A549 (cell line): ENCODE measurements at regions not wholly inside any gene's neighbourhood (a gene's known extent, or its start where the extent isn't known, plus 50 kb on each side); places are given as distances from the start of the nearest gene placed in this dataset.
A peak's percentile ranks its signal among the peaks of the same experiment; 100 is the strongest.

Experiments
- ATAC-seq, 2 experiments: fragments of 200-7000 bp in 1 of 2; fragments of >200 bp in 1 of 2; cut with Nextera tagmentation in 1 of 2; cut with Tn5 transposase in 1 of 2; 3 replicates each; pipeline versions ENCODE4 v1.8.0 to v1.9.1; 2018 to 2020; ENCODE audit warnings: mild to moderate bottlenecking in 1 of 2, moderate library complexity in 1 of 2
- CTCF ChIA-PET: fragments of 300-600 bp; sonication (Branson Sonifier 250); formaldehyde crosslinking; extraction: SDS; loops from one replicate; lab custom pipeline; 2021; ENCODE audit warnings: antibody characterized with exemption, inconsistent platforms; lab: Yijun Ruan, JAX
- POLR2A ChIA-PET: fragments of 350-600 bp; formaldehyde crosslinking; extraction: SDS; loops from one replicate; lab custom pipeline; 2021; ENCODE audit warnings: antibody characterized with exemption, inconsistent platforms; lab: Yijun Ruan, JAX
- DNase-seq, 2 experiments: peaks; one replicate each; pipeline versions ENCODE4 v3.0.0 to v3.0.0-alpha.2; 2011 to 2016; ENCODE audit warnings: low read depth in 1 of 2, low spot score in 1 of 2
- FAIRE-seq: peaks from 2 replicates; lab custom pipeline; 2011; peaks lifted over from hg19 to GRCh38; lab: Jason Lieb, UNC
- H3K27ac ChIP-seq, 2 experiments: fragments of >200 bp; sonication (Bioruptor Twin); formaldehyde crosslinking; 3 replicates each; pipeline ENCODE4 v1.5.1; 2016 to 2017
- H3K4me1 ChIP-seq: fragments of >200 bp; sonication (Bioruptor Twin); formaldehyde crosslinking; 3 replicates; pipeline ENCODE4 v1.6.1; 2016
- H3K4me2 ChIP-seq: fragments of >200 bp; sonication (Bioruptor Twin); formaldehyde crosslinking; 3 replicates; pipeline ENCODE4 v1.6.1; 2016
- H3K4me3 ChIP-seq: fragments of >200 bp; sonication (Bioruptor Twin); formaldehyde crosslinking; 3 replicates; pipeline ENCODE4 v1.5.1; 2016
- H3K9me3 ChIP-seq: fragments of >200 bp; sonication (Bioruptor Twin); formaldehyde crosslinking; 3 replicates; pipeline ENCODE4 v1.6.1; 2016
- ATOH8 ChIP-seq: fragments of 250-450 bp; sonication (Bioruptor Pico); IDR thresholded peaks from 2 replicates; pipeline ENCODE4 v1.5.0; 2020; ENCODE audit warnings: low read depth, mild to moderate bottlenecking, moderate library complexity
- BHLHE40 ChIP-seq: IDR thresholded peaks from 2 replicates; pipeline ENCODE4 v1.6.1; 2012; ENCODE audit warnings: low read depth, low read length, inconsistent platforms
- CTCF ChIP-seq: fragments of >200 bp; sonication (Bioruptor Twin); formaldehyde crosslinking; IDR thresholded peaks from 3 replicates; pipeline ENCODE4 v1.5.1; 2016
- E2F6 ChIP-seq: IDR thresholded peaks from 2 replicates; pipeline ENCODE4 v1.6.1; 2012; ENCODE audit warnings: low read depth, borderline replicate concordance
- ELK1 ChIP-seq: fragments of 150-350 bp; IDR thresholded peaks from 2 replicates; pipeline ENCODE4 v1.6.1; 2014; ENCODE audit warnings: low read depth, mild to moderate bottlenecking, low read length
- EP300 ChIP-seq, 2 experiments: fragments of >200 bp; sonication (Bioruptor Twin); formaldehyde crosslinking; IDR thresholded peaks; 2 replicates in 1 of 2; 3 replicates in 1 of 2; pipeline ENCODE4 v1.6.1; 2016 to 2017
- FOSB ChIP-seq: fragments of 250-450 bp; sonication (Bioruptor Pico); IDR thresholded peaks from 2 replicates; pipeline ENCODE4 v1.5.0; 2020; ENCODE audit warnings: mild to moderate bottlenecking, moderate library complexity
- FOSL2 ChIP-seq, 2 experiments: fragments of 450-650 bp in 1 of 2; fragments of >200 bp in 1 of 2; sonication (Bioruptor Twin) in 1 of 2; formaldehyde crosslinking; IDR thresholded peaks; 2 replicates each; pipeline versions ENCODE4 v1.5.0 to v1.6.1; 2016 to 2020; ENCODE audit warnings: mild to moderate bottlenecking in 1 of 2, moderate library complexity in 1 of 2
- HES2 ChIP-seq: fragments of >200 bp; sonication (Bioruptor Twin); formaldehyde crosslinking; IDR thresholded peaks from 2 replicates; pipeline ENCODE4 v1.6.1; 2016
- JUNB ChIP-seq: fragments of >200 bp; sonication (Bioruptor Twin); formaldehyde crosslinking; IDR thresholded peaks from 2 replicates; pipeline ENCODE4 v1.6.1; 2016
- KDM1A ChIP-seq: fragments of 200-600 bp; sonication (generic); IDR thresholded peaks from 2 replicates; pipeline ENCODE4 v1.6.1; 2016; ENCODE audit warnings: low read depth, mild to moderate bottlenecking
- KDM5A ChIP-seq: fragments of 200-600 bp; sonication (generic); IDR thresholded peaks from 2 replicates; pipeline ENCODE4 v1.6.1; 2016; ENCODE audit warnings: antibody characterized with exemption, mild to moderate bottlenecking
- NPAS2 ChIP-seq: fragments of 250-450 bp; sonication (Bioruptor Pico); IDR thresholded peaks from 2 replicates; pipeline ENCODE4 v1.8.0; 2022; ENCODE audit warnings: mild to moderate bottlenecking, moderate library complexity, borderline replicate concordance
- NR3C1 ChIP-seq: fragments of >200 bp; sonication (Bioruptor Twin); formaldehyde crosslinking; IDR thresholded peaks from 3 replicates; pipeline ENCODE4 v1.6.1; 2017
- POLR2A ChIP-seq: IDR thresholded peaks from 2 replicates; pipeline ENCODE4 v1.6.1; 2012; ENCODE audit warnings: mild to moderate bottlenecking, low read length
- USF2 ChIP-seq: fragments of 450-650 bp; IDR thresholded peaks from 2 replicates; pipeline ENCODE4 v1.6.1; 2014; ENCODE audit warnings: antibody characterized with exemption
- ZSCAN20 ChIP-seq: fragments of 250-450 bp; sonication (Bioruptor Pico); IDR thresholded peaks from 2 replicates; pipeline ENCODE4 v1.8.0; 2022; ENCODE audit warnings: mild to moderate bottlenecking, moderate library complexity
- WGBS: methylation state at CpG from one replicate; pipeline ENCODE4 v1.1.6; 2017; ENCODE audit errors: missing lambda C conversion rate; 5-methylcytosine and 5-hydroxymethylcytosine counted together

GRCh38 chrX:9349572-9350494, 115.0 kb upstream of the TBL1X start:
- H3K27ac ChIP-seq: peak overlapping the region in 1 of 2 experiments; percentile 53; a peak in 3 of 6 replicates
- TF ChIP-seq ZSCAN20 (CRISPR knock-in tag) (no peak), CTCF (no peak), NPAS2 (CRISPR knock-in tag) (no peak), JUNB (0 out of 2 replicates have a peak, but pooled peaks have one; percentile 23), ELK1 (no peak), KDM5A (no peak), USF2 (no peak), FOSB (CRISPR knock-in tag) (no peak), E2F6 (no peak), KDM1A (no peak), FOSL2 (IDR thresholded peaks at IDR 0.05) (0 out of 2 replicates have a peak, but pooled peaks have one; percentile 11), FOSL2 (CRISPR knock-in tag; IDR thresholded peaks at IDR 0.05) (peak; percentile 69), NR3C1 (no peak)
- peak in 1 of 2 experiments; percentile 43; a peak in 1 of 6 replicates for ATAC-seq
- CTCF ChIA-PET: interaction anchor here (1.5 kb wide), 1 partner anchor 378 kb away, joined by 5 read pairs; no protein-coding TSS in a partner anchor
- no peak overlapping the region for H3K4me3 ChIP-seq
- FAIRE-seq: peak; percentile 73
- 52% methylated on average over 9 of the region's 11 CpGs for WGBS
- POLR2A ChIA-PET: no interaction called here
- H3K4me2 ChIP-seq: peak overlapping the region; percentile 40
- H3K9me3 ChIP-seq: no peaks in the 10 kb centered on the region
- no peak for DNase-seq
- peaks cover 31% of the 10 kb centered on the region for H3K4me1 ChIP-seq

GRCh38 chrX:9351126-9351525, 113.7 kb upstream of the TBL1X start:
- whole genome bisulfite sequencing: 91% methylated on average over 3 of the region's 3 CpGs
- no peak for DNase-seq
- Histone ChIP-seq H3K4me1 (peaks cover 31% of the 10 kb centered on the region), H3K9me3 (no peaks in the 10 kb centered on the region), H3K4me2 (peak overlapping the region; percentile 36; the same call in 1 of the 3 replicates), H3K27ac (no peak overlapping the region; a peak in 1 of 6 replicates), H3K4me3 (no peak overlapping the region)
- POLR2A ChIA-PET: no interaction called here
- TF ChIP-seq NR3C1: no peak
- no peak for TF ChIP-seq BHLHE40
- TF ChIP-seq POLR2A: no peak
- no peak for TF ChIP-seq KDM1A
- TF ChIP-seq EP300 (IDR thresholded peaks at IDR 0.05): no peak
- no peak for TF ChIP-seq HES2
- no peak for TF ChIP-seq ATOH8 (CRISPR knock-in tag)
- no peak for ATAC-seq
- CTCF ChIA-PET: no interaction called here
- FAIRE-seq: no peak
